Chondrocyte (in vitro differentiated cells): ENCODE measurements at regions not wholly inside any gene's neighbourhood (a gene's known extent, or its start where the extent isn't known, plus 50 kb on each side); places are given as distances from the start of the nearest gene placed in this dataset.

Experiments
- DNase-seq: peaks from one replicate; pipeline ENCODE4 v3.0.0; 2021; ENCODE audit warnings: mixed read lengths, low spot score
- H3K27ac Mint-ChIP-seq: one replicate; pipeline ENCODE4 v1.8.0; 2021; ENCODE audit warnings: mild to moderate bottlenecking, moderate library complexity, mixed read lengths; ENCODE audit not compliant: unreplicated experiment
- H3K27me3 Mint-ChIP-seq: 2 replicates; pipeline ENCODE4 v1.8.0; 2021; ENCODE audit warnings: low read depth, mixed read lengths
- H3K36me3 Mint-ChIP-seq: 2 replicates; pipeline ENCODE4 v1.8.0; 2021; ENCODE audit warnings: low read depth, mixed read lengths
- H3K4me1 Mint-ChIP-seq: 2 replicates; pipeline ENCODE4 v1.8.0; 2021; ENCODE audit warnings: low read depth, mild to moderate bottlenecking, mixed read lengths
- H3K4me3 Mint-ChIP-seq: one replicate; pipeline ENCODE4 v1.8.0; 2021; ENCODE audit warnings: mild to moderate bottlenecking, moderate library complexity, mixed read lengths; ENCODE audit not compliant: unreplicated experiment
- H3K9me3 Mint-ChIP-seq: 2 replicates; pipeline ENCODE4 v1.8.0; 2021; ENCODE audit warnings: low read depth, mixed read lengths
- CTCF ChIP-seq: fragments of 200-600 bp; sonication (generic); IDR thresholded peaks from 2 replicates; pipeline ENCODE4 v1.5.0; 2021; ENCODE audit warnings: antibody characterized with exemption, mild to moderate bottlenecking, moderate library complexity

- Mint-ChIP-seq H3K27me3 (no peaks in the 10 kb centered on the region), H3K4me3 (no peak overlapping the region), H3K27ac (no peak overlapping the region), H3K9me3 (peaks cover 9% of the 10 kb centered on the region), H3K4me1 (no peaks in the 10 kb centered on the region), H3K36me3 (no peaks in the 10 kb centered on the region)
- DNase-seq, result no peak
- TF ChIP-seq CTCF, result no peak
Measured at GRCh38 chr10:106216085-106216484, 948.4 kb downstream of the SORCS1 start.

DNA sequence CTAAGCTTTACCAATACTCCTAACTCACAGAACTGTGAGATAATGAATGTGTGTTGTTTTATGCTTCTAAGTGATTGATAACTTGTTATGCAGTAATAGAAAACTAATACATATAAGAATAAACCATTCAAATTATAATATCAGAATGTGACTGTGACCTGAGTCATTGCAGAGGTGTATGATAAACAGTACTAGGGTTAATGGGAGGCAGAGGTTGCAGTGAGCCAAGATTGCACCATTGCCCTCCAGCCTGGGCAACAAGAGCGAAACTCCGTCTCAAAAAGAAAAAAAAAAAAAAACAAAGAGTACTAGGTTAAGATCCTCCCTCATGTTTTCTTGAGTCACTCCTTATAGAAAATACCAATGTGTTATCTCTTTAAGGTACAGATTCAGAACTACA is 950.3 kb downstream of the SORCS1 start:
- no peak overlapping the region for H3K27ac Mint-ChIP-seq
- no peak for DNase-seq
- H3K9me3 Mint-ChIP-seq, result peaks cover 3% of the 10 kb centered on the region
- no peaks in the 10 kb centered on the region for H3K36me3 Mint-ChIP-seq
- no peaks in the 10 kb centered on the region for H3K4me1 Mint-ChIP-seq
- no peaks in the 10 kb centered on the region for H3K27me3 Mint-ChIP-seq
- no peak for TF ChIP-seq CTCF
- H3K4me3 Mint-ChIP-seq, result no peak overlapping the region

GRCh38 chr10:106213493-106213892 is 951.0 kb downstream of the SORCS1 start:
- no peaks in the 10 kb centered on the region for H3K27me3 Mint-ChIP-seq
- no peaks in the 10 kb centered on the region for H3K4me1 Mint-ChIP-seq
- H3K27ac Mint-ChIP-seq, result no peak overlapping the region
- TF ChIP-seq CTCF, result no peak
- no peak overlapping the region for H3K4me3 Mint-ChIP-seq
- H3K36me3 Mint-ChIP-seq, result no peaks in the 10 kb centered on the region
- H3K9me3 Mint-ChIP-seq, result peaks cover 3% of the 10 kb centered on the region
- no peak for DNase-seq

DNA sequence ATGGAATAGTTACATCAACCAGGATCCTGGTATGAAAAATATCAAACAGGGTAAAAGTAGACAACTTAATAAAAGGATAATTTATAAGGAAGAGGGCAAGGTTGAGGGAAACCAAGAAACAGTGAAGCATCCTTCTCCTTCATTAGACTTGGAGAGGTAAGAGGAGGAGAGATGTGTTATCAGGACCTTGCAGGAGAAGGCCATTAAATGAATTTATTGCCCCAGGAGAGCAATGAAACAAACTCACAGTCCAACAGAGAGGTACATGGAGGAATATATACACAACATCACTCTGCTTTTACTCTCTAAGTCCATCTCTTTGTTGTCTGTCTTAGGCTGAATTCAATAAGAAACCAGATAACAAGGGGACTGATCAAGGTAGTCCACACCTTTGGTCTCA is 966.2 kb downstream of the SORCS1 start:
- no peaks in the 10 kb centered on the region for H3K36me3 Mint-ChIP-seq
- peaks cover 3% of the 10 kb centered on the region for H3K27me3 Mint-ChIP-seq
- no peak overlapping the region for H3K4me3 Mint-ChIP-seq
- H3K4me1 Mint-ChIP-seq, result no peaks in the 10 kb centered on the region
- DNase-seq, result no peak
- no peak for TF ChIP-seq CTCF
- no peaks in the 10 kb centered on the region for H3K9me3 Mint-ChIP-seq
- H3K27ac Mint-ChIP-seq, result no peak overlapping the region

- peak; percentile 58 for TF ChIP-seq CTCF
- H3K27ac Mint-ChIP-seq, result no peak overlapping the region
- H3K36me3 Mint-ChIP-seq, result no peaks in the 10 kb centered on the region
- no peak for DNase-seq
- no peak overlapping the region for H3K4me3 Mint-ChIP-seq
- peaks cover 4% of the 10 kb centered on the region for H3K4me1 Mint-ChIP-seq
- peaks cover 10% of the 10 kb centered on the region for H3K27me3 Mint-ChIP-seq
- H3K9me3 Mint-ChIP-seq, result no peaks in the 10 kb centered on the region
Measured at GRCh38 chr10:106189292-106189691, 975.2 kb downstream of the SORCS1 start.
